ENCODE measurements at regions not wholly inside any gene's neighbourhood (a gene's known extent, or its start where the extent isn't known, plus 50 kb on each side); places are given as distances from the start of the nearest gene placed in this dataset.

DNA sequence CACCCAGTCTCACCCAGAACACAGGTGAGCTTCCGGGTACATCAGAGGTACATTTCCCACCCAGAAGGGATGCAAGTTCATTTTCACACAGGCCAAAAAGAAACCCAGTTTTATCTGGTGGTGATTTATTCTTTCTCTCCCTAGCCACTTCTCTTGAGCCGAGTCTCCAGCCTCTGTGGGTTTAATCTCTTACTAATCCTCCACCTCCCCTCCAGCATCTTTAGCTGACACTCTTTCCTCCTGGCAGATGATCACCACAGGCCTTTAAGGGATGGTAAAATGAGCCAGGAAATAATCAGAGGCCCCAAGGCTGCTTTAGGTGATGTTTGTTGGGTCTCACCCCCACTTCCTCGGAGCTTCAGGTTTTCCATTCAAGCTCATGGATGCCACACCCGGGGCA is 145.7 kb upstream of the DLX2 start:
- H3K9me2 ChIP-seq, result no peaks in the 10 kb centered on the region
- no peaks in the 10 kb centered on the region for H3K27me3 ChIP-seq (ENCODE audit: insufficient read depth)
- H2AFZ ChIP-seq (ENCODE audit: low read depth), result no peak overlapping the region
- peak overlapping the region; percentile 38; the same call in 1 of the 2 replicates for H3K9ac ChIP-seq
- no peaks in the 10 kb centered on the region for H3K79me2 ChIP-seq (ENCODE audit: insufficient read depth)
- H3K36me3 ChIP-seq (replicated peaks in 1 of 2; ENCODE audit: control insufficient read depth in 1 of 2, insufficient read depth in 2 of 2, low read length in 1 of 2), result no peaks in the 10 kb centered on the region
- ChIA-PET POLR2A (no interaction called here), CTCF (interaction anchor here (1.4 to 1.6 kb wide), 2 partner anchors 14 to 213 kb away, joined by 3 to 4 read pairs; no protein-coding TSS in a partner anchor)
- H3K4me1 ChIP-seq (ENCODE audit: control insufficient read depth in 1 of 2, insufficient read depth in 2 of 2, low read depth in 1 of 2, low read length in 1 of 2), result peaks cover 3 to 50% of the 10 kb centered on the region in 2 experiments; a peak in 3 of 4 replicates
- no peaks in the 10 kb centered on the region for H3K9me3 ChIP-seq
- H3K4me2 ChIP-seq, result peak overlapping the region; percentile 43
- TF ChIP-seq YY1 (IDR thresholded peaks at IDR 0.05; ENCODE audit: low read depth) (no peak), FOXJ3 (CRISPR knock-in tag; IDR thresholded peaks at IDR 0.05) (no peak), TCF12 (IDR thresholded peaks at IDR 0.05) (no peak), GATA2 (CRISPR knock-in tag; IDR thresholded peaks at IDR 0.05) (no peak), SMC3 (IDR thresholded peaks at IDR 0.05; ENCODE audit: low read depth, low read length) (no peak), MXI1 (IDR thresholded peaks at IDR 0.05; ENCODE audit: low read depth, low read length) (no peak), JUND (IDR thresholded peaks at IDR 0.05) (no peak), MEF2A (IDR thresholded peaks at IDR 0.05; ENCODE audit: borderline replicate concordance, low read depth) (no peak), RFX5 (IDR thresholded peaks at IDR 0.05; ENCODE audit: low read length) (no peak), CHD2 (IDR thresholded peaks at IDR 0.05; ENCODE audit: low read length, partially characterized antibody) (no peak), TAF1 (IDR thresholded peaks at IDR 0.05; ENCODE audit: borderline replicate concordance, low read depth, low read length) (no peak), REST (IDR thresholded peaks at IDR 0.05; ENCODE audit: low read depth, low read length) (no peak)
- TF ChIP-seq, protein P1, sequence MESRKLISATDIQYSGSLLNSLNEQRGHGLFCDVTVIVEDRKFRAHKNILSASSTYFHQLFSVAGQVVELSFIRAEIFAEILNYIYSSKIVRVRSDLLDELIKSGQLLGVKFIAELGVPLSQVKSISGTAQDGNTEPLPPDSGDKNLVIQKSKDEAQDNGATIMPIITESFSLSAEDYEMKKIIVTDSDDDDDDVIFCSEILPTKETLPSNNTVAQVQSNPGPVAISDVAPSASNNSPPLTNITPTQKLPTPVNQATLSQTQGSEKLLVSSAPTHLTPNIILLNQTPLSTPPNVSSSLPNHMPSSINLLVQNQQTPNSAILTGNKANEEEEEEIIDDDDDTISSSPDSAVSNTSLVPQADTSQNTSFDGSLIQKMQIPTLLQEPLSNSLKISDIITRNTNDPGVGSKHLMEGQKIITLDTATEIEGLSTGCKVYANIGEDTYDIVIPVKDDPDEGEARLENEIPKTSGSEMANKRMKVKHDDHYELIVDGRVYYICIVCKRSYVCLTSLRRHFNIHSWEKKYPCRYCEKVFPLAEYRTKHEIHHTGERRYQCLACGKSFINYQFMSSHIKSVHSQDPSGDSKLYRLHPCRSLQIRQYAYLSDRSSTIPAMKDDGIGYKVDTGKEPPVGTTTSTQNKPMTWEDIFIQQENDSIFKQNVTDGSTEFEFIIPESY (IDR thresholded peaks at IDR 0.05; ENCODE audit: borderline replicate concordance, low read depth), result no peak
- TF ChIP-seq, protein P2, sequence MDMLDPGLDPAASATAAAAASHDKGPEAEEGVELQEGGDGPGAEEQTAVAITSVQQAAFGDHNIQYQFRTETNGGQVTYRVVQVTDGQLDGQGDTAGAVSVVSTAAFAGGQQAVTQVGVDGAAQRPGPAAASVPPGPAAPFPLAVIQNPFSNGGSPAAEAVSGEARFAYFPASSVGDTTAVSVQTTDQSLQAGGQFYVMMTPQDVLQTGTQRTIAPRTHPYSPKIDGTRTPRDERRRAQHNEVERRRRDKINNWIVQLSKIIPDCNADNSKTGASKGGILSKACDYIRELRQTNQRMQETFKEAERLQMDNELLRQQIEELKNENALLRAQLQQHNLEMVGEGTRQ (IDR thresholded peaks at IDR 0.05; ENCODE audit: borderline replicate concordance, low read depth, low read length), result no peak
- TF ChIP-seq, protein P3, sequence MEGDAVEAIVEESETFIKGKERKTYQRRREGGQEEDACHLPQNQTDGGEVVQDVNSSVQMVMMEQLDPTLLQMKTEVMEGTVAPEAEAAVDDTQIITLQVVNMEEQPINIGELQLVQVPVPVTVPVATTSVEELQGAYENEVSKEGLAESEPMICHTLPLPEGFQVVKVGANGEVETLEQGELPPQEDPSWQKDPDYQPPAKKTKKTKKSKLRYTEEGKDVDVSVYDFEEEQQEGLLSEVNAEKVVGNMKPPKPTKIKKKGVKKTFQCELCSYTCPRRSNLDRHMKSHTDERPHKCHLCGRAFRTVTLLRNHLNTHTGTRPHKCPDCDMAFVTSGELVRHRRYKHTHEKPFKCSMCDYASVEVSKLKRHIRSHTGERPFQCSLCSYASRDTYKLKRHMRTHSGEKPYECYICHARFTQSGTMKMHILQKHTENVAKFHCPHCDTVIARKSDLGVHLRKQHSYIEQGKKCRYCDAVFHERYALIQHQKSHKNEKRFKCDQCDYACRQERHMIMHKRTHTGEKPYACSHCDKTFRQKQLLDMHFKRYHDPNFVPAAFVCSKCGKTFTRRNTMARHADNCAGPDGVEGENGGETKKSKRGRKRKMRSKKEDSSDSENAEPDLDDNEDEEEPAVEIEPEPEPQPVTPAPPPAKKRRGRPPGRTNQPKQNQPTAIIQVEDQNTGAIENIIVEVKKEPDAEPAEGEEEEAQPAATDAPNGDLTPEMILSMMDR (IDR thresholded peaks at IDR 0.05), result no peak
- TF ChIP-seq, protein P4, sequence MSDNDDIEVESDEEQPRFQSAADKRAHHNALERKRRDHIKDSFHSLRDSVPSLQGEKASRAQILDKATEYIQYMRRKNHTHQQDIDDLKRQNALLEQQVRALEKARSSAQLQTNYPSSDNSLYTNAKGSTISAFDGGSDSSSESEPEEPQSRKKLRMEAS (IDR thresholded peaks at IDR 0.05; ENCODE audit: low read depth), result no peak
- no peak for DNase-seq
- H4K20me1 ChIP-seq (ENCODE audit: insufficient read depth), result no peaks in the 10 kb centered on the region
- WGBS (ENCODE audit: low lambda C conversion rate), result 28% methylated on average over 4 of the region's 4 CpGs
- H3K4me3 ChIP-seq (ENCODE audit: low read depth in 2 of 2, low read length in 1 of 2), result no peak overlapping the region
- peaks cover 40% of the 10 kb centered on the region for H3F3A ChIP-seq (replicated peaks; ENCODE audit: insufficient read depth)
- peak overlapping the region in 1 of 2 experiments; percentile 96; a peak in 2 of 4 replicates for H3K27ac ChIP-seq (ENCODE audit: low read depth in 2 of 2, low read length in 1 of 2)
